ENCODE measurements at regions not wholly inside any gene's neighbourhood (a gene's known extent, or its start where the extent isn't known, plus 50 kb on each side); places are given as distances from the start of the nearest gene placed in this dataset.

DNA sequence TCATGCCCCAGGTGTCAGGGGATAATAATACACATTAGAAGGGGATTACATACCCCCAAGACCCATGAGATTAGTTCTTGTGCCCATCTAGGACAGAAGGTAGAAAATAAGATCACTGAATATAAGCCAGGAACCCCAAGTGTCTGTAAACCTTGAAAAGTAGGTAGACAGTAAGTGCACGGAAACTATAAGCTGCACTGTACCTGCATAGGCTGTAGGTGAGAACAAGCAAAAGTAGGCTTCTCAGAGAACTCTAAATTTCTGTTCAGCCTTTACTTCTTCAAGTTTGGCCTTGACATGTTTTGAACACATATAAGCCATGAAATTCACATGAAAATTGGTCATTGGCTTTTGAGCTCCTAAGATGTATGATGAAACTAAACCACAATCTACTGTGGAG, 113.0 kb upstream of the FSIP2 start:
- Histone ChIP-seq H3K27ac (ENCODE audit: low read depth, low read length) (no peak overlapping the region), H3K9me3 (ENCODE audit: low read depth, low read length) (peaks cover under 1% of the 10 kb centered on the region), H3K79me2 (ENCODE audit: insufficient read depth, low read length) (no peaks in the 10 kb centered on the region), H3K4me1 (ENCODE audit: insufficient read depth, low read length) (no peaks in the 10 kb centered on the region), H3K36me3 (ENCODE audit: insufficient read depth, low read length) (no peaks in the 10 kb centered on the region), H3K4me2 (ENCODE audit: insufficient read depth, low read length) (no peak overlapping the region), H4K20me1 (ENCODE audit: insufficient read depth, low read length) (no peaks in the 10 kb centered on the region), H2AFZ (ENCODE audit: low read length) (no peak overlapping the region), H3K27me3 (ENCODE audit: insufficient read depth, low read length) (no peaks in the 10 kb centered on the region), H3K4me3 (ENCODE audit: insufficient read depth, low read length) (no peak overlapping the region)
- TF ChIP-seq, protein P1, sequence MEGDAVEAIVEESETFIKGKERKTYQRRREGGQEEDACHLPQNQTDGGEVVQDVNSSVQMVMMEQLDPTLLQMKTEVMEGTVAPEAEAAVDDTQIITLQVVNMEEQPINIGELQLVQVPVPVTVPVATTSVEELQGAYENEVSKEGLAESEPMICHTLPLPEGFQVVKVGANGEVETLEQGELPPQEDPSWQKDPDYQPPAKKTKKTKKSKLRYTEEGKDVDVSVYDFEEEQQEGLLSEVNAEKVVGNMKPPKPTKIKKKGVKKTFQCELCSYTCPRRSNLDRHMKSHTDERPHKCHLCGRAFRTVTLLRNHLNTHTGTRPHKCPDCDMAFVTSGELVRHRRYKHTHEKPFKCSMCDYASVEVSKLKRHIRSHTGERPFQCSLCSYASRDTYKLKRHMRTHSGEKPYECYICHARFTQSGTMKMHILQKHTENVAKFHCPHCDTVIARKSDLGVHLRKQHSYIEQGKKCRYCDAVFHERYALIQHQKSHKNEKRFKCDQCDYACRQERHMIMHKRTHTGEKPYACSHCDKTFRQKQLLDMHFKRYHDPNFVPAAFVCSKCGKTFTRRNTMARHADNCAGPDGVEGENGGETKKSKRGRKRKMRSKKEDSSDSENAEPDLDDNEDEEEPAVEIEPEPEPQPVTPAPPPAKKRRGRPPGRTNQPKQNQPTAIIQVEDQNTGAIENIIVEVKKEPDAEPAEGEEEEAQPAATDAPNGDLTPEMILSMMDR (IDR thresholded peaks at IDR 0.05; ENCODE audit: extremely low read depth, low read depth, low read length) = no peak
- DNase-seq (ENCODE audit: insufficient read length, low spot score, missing footprints) = no peak

DNA sequence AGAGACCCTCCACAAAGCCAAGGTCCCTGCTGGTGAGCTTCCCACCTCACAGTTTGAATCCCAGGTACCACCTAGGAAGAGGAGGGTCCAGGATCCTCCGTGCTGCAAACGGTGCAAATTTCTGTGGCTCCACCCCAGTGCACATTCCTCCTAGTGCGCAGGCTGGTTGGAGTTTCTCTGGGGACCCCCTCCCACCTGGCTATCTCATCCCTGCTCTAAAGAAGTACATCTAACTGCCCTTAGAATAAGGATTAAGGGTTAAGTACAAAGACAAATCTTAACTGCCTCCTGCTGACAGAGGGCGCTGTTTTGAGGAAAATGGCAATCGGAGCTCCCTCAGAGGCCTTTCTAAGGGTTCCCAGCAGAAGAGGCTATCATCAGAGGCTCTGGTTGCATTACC, 109.6 kb upstream of the FSIP2 start:
- TF ChIP-seq, protein P1 (IDR thresholded peaks at IDR 0.05; ENCODE audit: extremely low read depth, low read depth, low read length) = no peak
- Histone ChIP-seq H3K36me3 (ENCODE audit: insufficient read depth, low read length) (no peaks in the 10 kb centered on the region), H3K9me3 (ENCODE audit: low read depth, low read length) (no peaks in the 10 kb centered on the region), H3K27ac (ENCODE audit: low read depth, low read length) (no peak overlapping the region), H3K4me3 (ENCODE audit: insufficient read depth, low read length) (no peak overlapping the region), H3K79me2 (ENCODE audit: insufficient read depth, low read length) (no peaks in the 10 kb centered on the region), H3K4me1 (ENCODE audit: insufficient read depth, low read length) (no peaks in the 10 kb centered on the region), H3K27me3 (ENCODE audit: insufficient read depth, low read length) (no peaks in the 10 kb centered on the region), H4K20me1 (ENCODE audit: insufficient read depth, low read length) (no peaks in the 10 kb centered on the region), H3K4me2 (ENCODE audit: insufficient read depth, low read length) (no peak overlapping the region), H2AFZ (ENCODE audit: low read length) (no peak overlapping the region)
- no peak for DNase-seq (ENCODE audit: insufficient read length, low spot score, missing footprints)

DNA sequence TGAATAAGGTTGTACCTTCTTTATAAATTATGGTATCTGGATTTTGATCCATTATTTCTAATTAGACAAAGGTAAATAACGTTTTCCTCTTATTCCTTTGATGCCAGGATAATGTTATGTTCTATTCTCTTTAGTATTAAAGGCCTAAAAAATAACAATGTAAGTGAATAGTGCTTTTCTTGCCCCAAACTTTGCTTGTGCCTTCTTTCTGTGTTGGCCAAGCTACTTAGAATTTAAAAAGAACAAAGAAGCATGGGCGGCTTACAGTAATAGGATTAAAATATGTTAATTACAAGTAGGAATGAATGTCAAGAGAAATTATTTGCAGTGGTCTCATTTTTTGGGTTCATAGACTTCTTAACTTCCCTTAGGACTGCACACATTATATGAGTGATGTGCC, 105.0 kb upstream of the FSIP2 start:
- Histone ChIP-seq H3K36me3 (ENCODE audit: insufficient read depth, low read length) (no peaks in the 10 kb centered on the region), H3K4me2 (ENCODE audit: insufficient read depth, low read length) (no peak overlapping the region), H3K9me3 (ENCODE audit: low read depth, low read length) (no peaks in the 10 kb centered on the region), H3K27me3 (ENCODE audit: insufficient read depth, low read length) (no peaks in the 10 kb centered on the region), H2AFZ (ENCODE audit: low read length) (no peak overlapping the region), H3K4me1 (ENCODE audit: insufficient read depth, low read length) (no peaks in the 10 kb centered on the region), H4K20me1 (ENCODE audit: insufficient read depth, low read length) (no peaks in the 10 kb centered on the region), H3K4me3 (ENCODE audit: insufficient read depth, low read length) (no peak overlapping the region), H3K27ac (ENCODE audit: low read depth, low read length) (no peak overlapping the region), H3K79me2 (ENCODE audit: insufficient read depth, low read length) (no peaks in the 10 kb centered on the region)
- TF ChIP-seq, protein P1 (IDR thresholded peaks at IDR 0.05; ENCODE audit: extremely low read depth, low read depth, low read length) = no peak
- DNase-seq (ENCODE audit: insufficient read length, low spot score, missing footprints) = no peak

DNA sequence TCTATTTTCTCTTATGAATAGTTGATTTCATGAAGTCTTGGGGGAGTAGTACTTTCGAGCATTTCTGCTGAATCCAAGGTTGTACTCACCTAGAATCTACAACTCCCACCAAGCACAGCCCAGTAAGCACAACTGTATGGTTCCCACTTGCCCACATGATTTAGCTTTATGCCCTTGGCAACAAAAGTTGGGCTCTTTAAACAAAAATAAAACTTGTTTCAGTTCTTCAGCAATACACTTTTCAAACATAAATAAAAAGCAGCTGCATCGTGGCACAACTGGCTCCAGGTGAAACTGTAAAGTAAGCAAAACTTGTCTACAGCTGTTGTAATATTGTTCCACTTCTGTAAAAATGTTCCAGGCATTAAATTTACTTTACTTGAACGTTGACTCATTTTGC, 99.8 kb upstream of the FSIP2 start:
- no peaks in the 10 kb centered on the region for H3K27me3 ChIP-seq (ENCODE audit: insufficient read depth, low read length)
- H3K79me2 ChIP-seq (ENCODE audit: insufficient read depth, low read length) = no peaks in the 10 kb centered on the region
- H2AFZ ChIP-seq (ENCODE audit: low read length) = no peak overlapping the region
- H3K4me1 ChIP-seq (ENCODE audit: insufficient read depth, low read length) = no peaks in the 10 kb centered on the region
- TF ChIP-seq, protein P1 (IDR thresholded peaks at IDR 0.05; ENCODE audit: extremely low read depth, low read depth, low read length) = no peak
- no peak overlapping the region for H3K4me2 ChIP-seq (ENCODE audit: insufficient read depth, low read length)
- no peaks in the 10 kb centered on the region for H4K20me1 ChIP-seq (ENCODE audit: insufficient read depth, low read length)
- H3K9me3 ChIP-seq (ENCODE audit: low read depth, low read length) = no peaks in the 10 kb centered on the region
- H3K27ac ChIP-seq (ENCODE audit: low read depth, low read length) = no peak overlapping the region
- no peak overlapping the region for H3K4me3 ChIP-seq (ENCODE audit: insufficient read depth, low read length)
- H3K36me3 ChIP-seq (ENCODE audit: insufficient read depth, low read length) = no peaks in the 10 kb centered on the region
- no peak for DNase-seq (ENCODE audit: insufficient read length, low spot score, missing footprints)
